GM10248 (cell line): ENCODE measurements at regions not wholly inside any gene's neighbourhood (a gene's known extent, or its start where the extent isn't known, plus 50 kb on each side); places are given as distances from the start of the nearest gene placed in this dataset.
A peak's percentile ranks its signal among the peaks of the same experiment; 100 is the strongest.

Experiments used
- CTCF ChIA-PET: fragments of 300-600 bp; sonication (Branson Sonifier 250); formaldehyde crosslinking; extraction: SDS; loops from one replicate; lab custom pipeline; 2021; ENCODE audit warnings: antibody characterized with exemption; lab: Yijun Ruan, JAX
- POLR2A ChIA-PET: fragments of 350-650 bp; sonication (Branson Sonifier 250); formaldehyde crosslinking; extraction: SDS; loops from one replicate; lab custom pipeline; 2020; ENCODE audit warnings: antibody characterized with exemption; lab: Yijun Ruan, JAX
- DNase-seq: peaks from one replicate; pipeline ENCODE4 v3.0.0; 2012; ENCODE audit errors: extremely low spot score
- TF ChIP-seq, protein P1 (sequence below): IDR thresholded peaks from 2 replicates; pipeline ENCODE4 v1.5.1; 2012; ENCODE audit warnings: mild to moderate bottlenecking, low read depth; ENCODE audit errors: extremely low read depth, missing control alignments, control extremely low read depth

DNA sequence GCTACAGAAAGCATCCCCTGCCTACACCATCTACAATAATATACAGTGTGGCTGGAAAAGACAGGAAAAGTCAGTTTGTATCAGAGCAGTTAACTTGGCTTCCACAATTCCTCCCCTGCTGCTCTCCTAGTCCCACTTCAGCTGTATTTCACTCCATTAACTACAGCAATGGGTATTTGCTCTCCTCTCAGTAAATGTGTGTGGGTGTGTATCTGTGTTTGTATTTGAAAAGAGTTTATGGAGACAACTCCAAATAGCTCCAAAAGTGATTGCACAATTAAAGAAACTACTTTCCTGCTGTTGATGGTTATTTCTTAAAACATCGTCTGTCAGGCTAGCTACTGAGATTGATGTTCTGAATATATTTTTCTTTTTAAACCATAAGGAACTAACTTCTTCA lies 333.7 kb upstream of the FIGN start:
- DNase-seq, result no peak
- POLR2A ChIA-PET, result no interaction called here
- TF ChIP-seq, protein P1, sequence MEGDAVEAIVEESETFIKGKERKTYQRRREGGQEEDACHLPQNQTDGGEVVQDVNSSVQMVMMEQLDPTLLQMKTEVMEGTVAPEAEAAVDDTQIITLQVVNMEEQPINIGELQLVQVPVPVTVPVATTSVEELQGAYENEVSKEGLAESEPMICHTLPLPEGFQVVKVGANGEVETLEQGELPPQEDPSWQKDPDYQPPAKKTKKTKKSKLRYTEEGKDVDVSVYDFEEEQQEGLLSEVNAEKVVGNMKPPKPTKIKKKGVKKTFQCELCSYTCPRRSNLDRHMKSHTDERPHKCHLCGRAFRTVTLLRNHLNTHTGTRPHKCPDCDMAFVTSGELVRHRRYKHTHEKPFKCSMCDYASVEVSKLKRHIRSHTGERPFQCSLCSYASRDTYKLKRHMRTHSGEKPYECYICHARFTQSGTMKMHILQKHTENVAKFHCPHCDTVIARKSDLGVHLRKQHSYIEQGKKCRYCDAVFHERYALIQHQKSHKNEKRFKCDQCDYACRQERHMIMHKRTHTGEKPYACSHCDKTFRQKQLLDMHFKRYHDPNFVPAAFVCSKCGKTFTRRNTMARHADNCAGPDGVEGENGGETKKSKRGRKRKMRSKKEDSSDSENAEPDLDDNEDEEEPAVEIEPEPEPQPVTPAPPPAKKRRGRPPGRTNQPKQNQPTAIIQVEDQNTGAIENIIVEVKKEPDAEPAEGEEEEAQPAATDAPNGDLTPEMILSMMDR, result no peak
- CTCF ChIA-PET, result interaction anchor here (1.6 to 2.7 kb wide), 3 partner anchors 8 to 12 kb away, joined by 5 to 9 read pairs (median 6); no protein-coding TSS in a partner anchor

DNA sequence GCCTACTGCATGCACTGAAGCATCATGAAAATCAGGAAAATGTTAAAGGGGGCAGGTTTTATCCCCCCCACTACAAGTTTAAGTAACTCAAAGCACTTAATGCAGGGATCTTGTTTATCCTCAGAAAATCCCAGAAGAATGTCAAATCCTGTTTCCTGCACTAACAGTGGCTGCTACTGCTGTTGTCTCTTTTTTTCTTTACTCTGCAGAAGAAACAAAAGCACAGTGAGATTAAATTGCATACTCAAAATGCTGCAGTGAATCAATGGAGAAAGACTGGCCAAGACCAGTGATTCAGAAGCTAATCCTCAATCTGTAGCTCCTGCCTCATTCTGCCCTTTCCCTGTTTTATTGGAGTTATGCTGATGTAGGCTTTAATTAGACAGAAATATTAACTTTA lies 332.3 kb upstream of the FIGN start:
- POLR2A ChIA-PET, result no interaction called here
- TF ChIP-seq, protein P1, result no peak
- no peak for DNase-seq
- CTCF ChIA-PET, result interaction anchor here (1.1 kb wide), 1 partner anchor 12 kb away, joined by 3 read pairs; no protein-coding TSS in a partner anchor

DNA sequence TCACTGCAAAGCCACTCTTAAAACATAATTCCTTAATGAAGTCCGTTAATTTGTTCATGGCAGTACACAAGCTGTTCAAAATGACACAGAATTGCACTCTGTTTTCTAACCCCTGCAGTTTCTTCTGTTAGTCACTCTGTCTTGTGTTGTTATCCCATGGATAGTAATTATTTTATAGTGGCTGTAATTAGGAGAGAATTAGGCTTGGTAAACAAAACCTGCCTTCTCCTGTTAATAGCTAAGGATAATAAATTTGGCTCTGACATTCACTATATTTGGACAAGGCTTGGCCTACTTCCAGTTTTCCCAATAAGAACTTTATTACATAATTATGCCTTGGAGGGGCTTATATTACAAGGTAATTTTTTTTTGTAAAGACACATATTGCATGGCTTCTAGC lies 330.3 kb upstream of the FIGN start:
- TF ChIP-seq, protein P1, result no peak
- ChIA-PET CTCF (no interaction called here), POLR2A (no interaction called here)
- no peak for DNase-seq

DNA sequence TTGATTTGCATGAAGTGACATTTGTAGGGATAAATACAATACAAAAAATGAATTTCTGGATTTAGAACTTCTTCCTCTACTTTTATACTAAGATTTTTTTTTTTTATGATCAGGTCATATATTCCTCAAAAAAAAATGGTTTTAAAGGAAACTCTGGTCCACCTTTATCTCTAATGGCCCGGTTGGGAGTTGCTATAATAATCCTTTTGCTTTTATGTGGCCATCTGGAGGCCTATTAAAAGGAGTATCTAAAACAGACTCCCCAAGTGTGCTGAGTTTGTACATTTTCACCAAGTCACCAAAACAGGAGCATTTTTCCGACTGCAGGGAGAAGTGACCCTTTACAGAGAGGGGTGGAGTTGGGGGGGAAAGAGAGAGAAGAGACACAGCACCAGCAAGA lies 329.2 kb upstream of the FIGN start:
- no peak for DNase-seq
- TF ChIP-seq, protein P1, result no peak
- CTCF ChIA-PET, result no interaction called here
- POLR2A ChIA-PET, result no interaction called here

DNA sequence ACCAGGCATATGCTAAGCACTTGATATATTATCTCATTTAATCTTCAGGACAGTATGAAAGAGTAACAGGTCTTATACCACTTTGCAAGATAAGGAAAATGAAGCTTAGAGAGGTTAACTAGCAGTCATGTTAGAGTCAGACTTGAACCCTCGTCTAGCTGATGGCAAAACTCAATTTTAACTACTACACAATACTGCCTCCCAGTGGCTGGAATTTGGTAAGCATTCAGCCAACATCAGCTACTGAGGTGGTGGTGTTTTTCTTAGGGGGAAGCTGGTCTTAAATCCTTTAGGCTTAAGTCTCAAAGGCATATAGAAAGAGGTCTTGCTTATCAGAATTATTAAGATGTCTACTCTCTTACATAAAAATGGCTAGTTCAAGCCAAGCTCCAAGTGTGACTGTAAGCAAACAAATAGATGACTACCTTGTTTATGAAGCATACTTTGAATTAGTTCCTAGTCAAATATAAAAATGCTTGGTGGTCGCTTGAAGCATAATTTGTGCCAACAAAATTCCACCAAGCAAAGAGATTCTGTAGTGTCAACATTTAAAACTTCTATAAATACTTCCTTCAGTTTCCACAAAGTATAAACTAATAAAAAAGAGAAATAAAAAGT lies 325.4 kb upstream of the FIGN start:
- TF ChIP-seq, protein P1, result peak; percentile 68
- DNase-seq, result peak; percentile 22
- CTCF ChIA-PET, result interaction anchor here (0.6 to 2.8 kb wide), 19 partner anchors 9 to 910 kb away, joined by 3 to 20 read pairs (median 4); no protein-coding TSS in a partner anchor
- POLR2A ChIA-PET, result no interaction called here

DNA sequence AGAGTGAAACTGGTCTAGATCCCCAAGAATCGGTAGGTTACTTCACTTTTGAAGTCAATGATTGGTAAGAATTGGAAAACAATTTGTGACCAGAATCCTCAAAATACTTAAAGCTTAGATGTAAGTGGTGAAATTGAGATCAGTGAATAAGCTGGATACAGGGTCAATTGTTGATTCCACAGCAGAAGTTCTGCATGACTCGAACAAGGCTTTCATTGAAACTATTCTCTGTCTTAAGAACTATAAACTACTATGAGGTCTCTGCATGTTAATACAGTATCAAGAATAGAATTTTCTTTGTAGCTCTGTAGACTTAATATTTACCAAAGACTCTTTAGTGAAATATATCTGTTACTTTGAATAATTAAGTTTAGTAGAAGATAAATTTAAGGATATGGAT lies 324.2 kb upstream of the FIGN start:
- CTCF ChIA-PET, result interaction anchor here (1.3 to 2.8 kb wide), 8 partner anchors 13 to 890 kb away, joined by 3 to 20 read pairs (median 7); no protein-coding TSS in a partner anchor

More for the DNA sequence above, 324.2 kb upstream of the FIGN start:
- no peak for DNase-seq
- POLR2A ChIA-PET, result no interaction called here
- TF ChIP-seq, protein P1, result no peak
